GM12865 (cell line): ENCODE measurements at regions not wholly inside any gene's neighbourhood (a gene's known extent, or its start where the extent isn't known, plus 50 kb on each side); places are given as distances from the start of the nearest gene placed in this dataset.

Source experiments
- DNase-seq: peaks from one replicate; pipeline ENCODE4 v3.0.0; 2010; ENCODE audit warnings: low read depth
- H3K4me3 ChIP-seq: 2 replicates; pipeline ENCODE4 v1.5.1; 2011; ENCODE audit warnings: mild to moderate bottlenecking, low read depth, low read length, control low read depth
- TF ChIP-seq, protein P1 (sequence below): IDR thresholded peaks from 2 replicates; pipeline ENCODE4 v1.5.1; 2011; ENCODE audit warnings: low read length, control low read depth, low read depth, inconsistent platforms; ENCODE audit not compliant: insufficient read depth; ENCODE audit errors: missing control alignments

DNA sequence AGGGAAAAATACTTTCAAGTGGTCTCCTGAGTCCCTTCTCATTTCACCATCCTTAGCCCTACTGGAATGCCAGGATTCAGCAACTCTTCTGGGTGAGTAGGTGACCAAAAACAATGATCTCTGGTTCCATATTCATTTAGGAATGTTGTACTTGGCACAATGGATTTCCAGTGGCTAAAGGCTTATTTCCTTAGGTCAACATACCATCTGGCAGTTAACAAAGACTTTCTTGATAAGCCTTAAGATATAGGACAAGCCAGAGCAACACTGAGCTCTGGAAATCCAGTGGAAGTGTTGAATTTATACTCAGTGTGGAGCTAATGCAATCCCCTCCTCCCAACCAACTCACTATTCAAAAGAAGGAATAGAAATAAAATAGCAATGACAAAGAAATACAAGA, 139.4 kb upstream of the EMCN start:
- TF ChIP-seq, protein P1, sequence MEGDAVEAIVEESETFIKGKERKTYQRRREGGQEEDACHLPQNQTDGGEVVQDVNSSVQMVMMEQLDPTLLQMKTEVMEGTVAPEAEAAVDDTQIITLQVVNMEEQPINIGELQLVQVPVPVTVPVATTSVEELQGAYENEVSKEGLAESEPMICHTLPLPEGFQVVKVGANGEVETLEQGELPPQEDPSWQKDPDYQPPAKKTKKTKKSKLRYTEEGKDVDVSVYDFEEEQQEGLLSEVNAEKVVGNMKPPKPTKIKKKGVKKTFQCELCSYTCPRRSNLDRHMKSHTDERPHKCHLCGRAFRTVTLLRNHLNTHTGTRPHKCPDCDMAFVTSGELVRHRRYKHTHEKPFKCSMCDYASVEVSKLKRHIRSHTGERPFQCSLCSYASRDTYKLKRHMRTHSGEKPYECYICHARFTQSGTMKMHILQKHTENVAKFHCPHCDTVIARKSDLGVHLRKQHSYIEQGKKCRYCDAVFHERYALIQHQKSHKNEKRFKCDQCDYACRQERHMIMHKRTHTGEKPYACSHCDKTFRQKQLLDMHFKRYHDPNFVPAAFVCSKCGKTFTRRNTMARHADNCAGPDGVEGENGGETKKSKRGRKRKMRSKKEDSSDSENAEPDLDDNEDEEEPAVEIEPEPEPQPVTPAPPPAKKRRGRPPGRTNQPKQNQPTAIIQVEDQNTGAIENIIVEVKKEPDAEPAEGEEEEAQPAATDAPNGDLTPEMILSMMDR: no peak
- DNase-seq: no peak
- H3K4me3 ChIP-seq: no peak overlapping the region

DNA sequence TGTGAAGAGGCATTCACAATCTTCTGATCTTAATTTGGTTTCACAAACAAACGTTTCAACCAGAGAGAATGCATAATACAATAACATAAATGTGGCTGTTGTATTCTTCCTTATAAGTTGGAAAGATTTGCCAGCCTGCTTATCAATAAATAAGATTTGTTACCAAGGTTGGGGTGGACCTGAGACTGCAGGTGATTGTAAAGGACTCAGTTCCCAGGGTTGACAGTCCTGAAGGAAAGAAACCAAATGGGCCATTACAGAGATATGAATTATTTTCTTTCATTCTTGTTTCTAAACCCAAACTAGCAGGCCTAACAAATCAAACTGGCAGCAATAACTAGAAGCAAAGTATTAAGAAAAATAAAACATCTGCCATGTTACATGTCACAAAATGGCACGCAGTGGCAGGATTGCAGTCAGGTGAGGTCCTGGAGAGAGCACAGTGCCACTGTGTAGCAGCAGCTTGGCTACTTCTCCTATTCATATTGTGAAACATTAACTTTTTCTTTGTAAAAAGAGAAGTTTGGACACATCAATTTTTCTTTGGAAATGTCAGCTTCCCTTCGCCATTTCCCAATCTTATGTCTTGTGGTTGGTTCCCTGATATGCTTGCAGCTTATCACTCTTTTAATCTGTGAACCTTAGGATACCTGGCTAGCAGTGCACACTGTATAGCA, 133.8 kb upstream of the EMCN start:
- no peak overlapping the region for H3K4me3 ChIP-seq
- no peak for DNase-seq
- TF ChIP-seq, protein P1: no peak

DNA sequence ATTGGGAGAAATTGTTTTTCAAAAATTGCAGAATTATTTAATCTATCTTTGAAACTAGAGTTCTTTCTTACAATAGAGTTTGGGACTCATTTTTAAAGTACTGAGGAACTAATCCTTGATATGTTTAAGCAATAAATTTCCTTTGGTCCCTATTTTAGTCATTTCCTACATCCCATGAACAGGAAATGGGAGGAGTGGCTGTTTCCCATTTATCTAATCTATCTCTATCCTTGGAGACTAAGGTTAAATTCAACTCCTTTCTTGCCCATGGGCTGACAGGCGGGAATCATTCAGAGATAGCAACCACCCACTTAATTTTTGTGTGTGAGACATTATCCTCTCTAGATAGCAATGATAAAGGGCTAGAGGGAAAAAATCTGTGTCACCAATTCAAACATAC, 131.6 kb upstream of the EMCN start:
- no peak overlapping the region for H3K4me3 ChIP-seq
- TF ChIP-seq, protein P1: no peak
- no peak for DNase-seq

DNA sequence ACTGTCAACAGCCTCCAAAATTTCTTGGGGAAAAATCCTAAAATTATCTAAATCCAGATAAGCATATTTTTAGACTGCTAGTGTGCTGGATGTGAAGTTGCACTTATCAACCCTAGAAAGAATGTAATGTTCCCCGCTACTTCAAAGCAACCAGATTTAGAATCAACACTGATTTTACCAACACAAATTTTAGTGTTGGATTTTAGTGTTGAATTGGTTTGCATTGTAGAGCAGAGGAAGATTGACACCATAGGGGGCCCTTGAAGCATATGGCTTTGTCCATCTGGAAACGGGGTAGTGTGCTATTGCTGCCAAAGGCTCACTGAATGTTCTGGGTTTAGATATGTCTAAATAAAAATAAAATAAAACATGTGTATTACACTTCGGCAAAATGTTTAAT, 126.3 kb upstream of the EMCN start:
- DNase-seq: no peak
- TF ChIP-seq, protein P1: no peak
- no peak overlapping the region for H3K4me3 ChIP-seq

DNA sequence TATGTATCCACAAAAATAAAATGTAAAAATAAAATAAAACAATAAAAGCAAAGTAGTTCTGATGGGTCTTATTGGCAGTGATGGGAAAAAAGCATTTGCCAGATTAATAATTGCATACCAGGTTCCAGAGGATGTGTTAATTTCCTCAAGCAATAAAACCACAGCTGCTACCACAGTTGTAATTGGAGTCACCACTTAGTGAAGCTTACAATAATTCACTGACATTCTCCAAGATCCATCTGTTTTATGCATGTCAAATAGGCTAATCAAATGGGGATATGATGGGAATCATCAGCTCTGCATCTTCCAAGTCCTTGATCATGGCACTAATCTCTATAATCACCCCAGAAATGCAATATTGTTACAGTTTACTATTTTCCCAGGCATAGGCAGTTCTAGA, 123.5 kb upstream of the EMCN start:
- no peak overlapping the region for H3K4me3 ChIP-seq
- DNase-seq: no peak
- TF ChIP-seq, protein P1: no peak

DNA sequence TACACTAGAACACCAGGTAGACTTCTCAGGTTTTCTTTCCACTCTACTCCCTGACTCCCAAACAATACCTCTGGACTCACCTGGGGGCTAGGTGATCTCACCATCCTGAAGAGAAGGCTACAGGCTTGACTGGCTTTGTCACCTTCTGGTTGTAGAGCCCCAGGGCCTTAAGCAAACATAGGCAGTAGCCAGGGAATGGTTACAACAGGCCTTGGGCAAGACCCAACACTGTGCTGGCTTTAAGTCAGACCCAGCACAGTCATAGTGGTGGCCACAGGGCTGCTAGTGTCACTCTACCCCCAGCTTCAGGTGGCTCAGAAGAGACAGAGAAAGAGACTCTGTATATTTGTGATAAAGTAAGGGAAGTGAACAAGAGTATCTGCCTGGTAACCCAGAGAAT, 118.1 kb upstream of the EMCN start:
- no peak overlapping the region for H3K4me3 ChIP-seq
- TF ChIP-seq, protein P1: no peak
- no peak for DNase-seq

DNA sequence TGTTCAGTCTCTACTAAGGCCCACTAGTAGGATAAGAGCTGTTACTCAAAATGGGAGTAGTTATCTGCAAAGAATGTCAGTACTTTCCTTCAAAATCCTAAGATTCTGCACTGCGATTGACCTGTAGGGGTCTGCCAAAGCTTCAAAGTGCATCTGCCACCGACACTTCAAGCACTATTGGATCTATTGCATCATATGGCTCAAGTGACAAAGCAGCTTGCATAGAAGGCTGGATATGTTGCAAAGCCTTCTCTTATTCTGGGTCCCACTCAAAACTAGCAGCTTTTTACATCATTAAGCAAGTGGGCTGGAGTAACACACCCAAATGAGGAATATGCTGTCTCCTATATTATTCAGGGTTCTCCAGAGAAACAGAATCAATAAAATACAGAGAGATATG, 115.4 kb upstream of the EMCN start:
- DNase-seq: no peak
- H3K4me3 ChIP-seq: no peak overlapping the region
- TF ChIP-seq, protein P1: no peak
